RWPE2 (cell line): ENCODE measurements at regions not wholly inside any gene's neighbourhood (a gene's known extent, or its start where the extent isn't known, plus 50 kb on each side); places are given as distances from the start of the nearest gene placed in this dataset.
"Not testable (repeated sequence)": the region's sequence is repeated elsewhere in the genome, so short reads cannot be mapped to it uniquely, and the experiment has no call there.

Experiments
- ATAC-seq: fragments of 200-7000 bp; cut with Tn5 transposase; 3 replicates; pipeline ENCODE4 v1.9.1; 2021; ENCODE audit warnings: low read depth
- DNase-seq: peaks from one replicate; pipeline ENCODE4 v3.0.0-alpha.2; 2020; ENCODE audit warnings: low spot score
- H3K27ac ChIP-seq: fragments of 450-650 bp; 2 replicates; pipeline ENCODE4 v1.5.1; 2017; ENCODE audit warnings: mild to moderate bottlenecking; ENCODE audit not compliant: poor library complexity, severe bottlenecking
- H3K27me3 ChIP-seq: fragments of 250-450 bp; sonication (Bioruptor Pico); 2 replicates; pipeline ENCODE4 v1.5.1; 2021; ENCODE audit warnings: mild to moderate bottlenecking, moderate library complexity; ENCODE audit not compliant: insufficient read depth, poor library complexity, severe bottlenecking
- H3K36me3 ChIP-seq: fragments of 250-450 bp; sonication (Bioruptor Pico); 2 replicates; pipeline ENCODE4 v1.5.1; 2020; ENCODE audit warnings: low read depth, mild to moderate bottlenecking, moderate library complexity
- H3K4me1 ChIP-seq: fragments of 250-450 bp; sonication (Bioruptor Pico); 2 replicates; pipeline ENCODE4 v1.5.1; 2021; ENCODE audit warnings: mild to moderate bottlenecking, moderate library complexity; ENCODE audit not compliant: insufficient read depth, poor library complexity, severe bottlenecking
- H3K4me3 ChIP-seq: fragments of 250-450 bp; sonication (Bioruptor Pico); 2 replicates; pipeline ENCODE4 v1.5.1; 2021; ENCODE audit warnings: mild to moderate bottlenecking, moderate library complexity; ENCODE audit not compliant: severe bottlenecking
- H3K9me3 ChIP-seq: fragments of 250-450 bp; sonication (Bioruptor Pico); 2 replicates; pipeline ENCODE4 v1.5.1; 2021; ENCODE audit warnings: mild to moderate bottlenecking, moderate library complexity; ENCODE audit not compliant: severe bottlenecking
- TF ChIP-seq, protein P1 (sequence below): fragments of 450-650 bp; IDR thresholded peaks from one replicate; pipeline ENCODE4 v1.5.1; 2017; ENCODE audit warnings: mild to moderate bottlenecking, moderate library complexity; ENCODE audit not compliant: poor library complexity, severe bottlenecking

DNA sequence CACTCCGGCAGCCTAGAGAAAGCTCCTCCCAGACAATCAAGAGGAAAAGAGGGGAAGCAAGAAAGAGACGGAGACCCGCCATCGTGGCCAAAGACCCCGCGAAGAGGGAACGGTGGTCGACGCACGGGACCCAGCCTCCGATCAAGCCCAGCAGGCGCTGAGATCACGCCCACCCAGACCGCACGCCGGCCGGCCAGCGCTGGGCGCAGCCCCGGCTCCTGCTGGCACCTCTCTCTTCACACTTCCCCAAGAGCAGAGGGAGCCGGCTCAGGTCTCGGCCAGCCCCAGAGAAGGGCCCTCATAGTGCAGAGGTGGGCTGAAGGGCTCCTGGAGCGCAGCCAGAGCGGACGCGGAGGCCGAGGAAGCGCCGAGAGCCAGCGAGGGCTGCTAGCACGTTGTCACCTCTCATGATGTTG, 918.4 kb upstream of the ADAMTS5 start:
- no peaks in the 10 kb centered on the region for H3K4me1 ChIP-seq
- no peaks in the 10 kb centered on the region for H3K27me3 ChIP-seq
- no peak overlapping the region for H3K27ac ChIP-seq
- ATAC-seq, result no peak
- no peak overlapping the region for H3K4me3 ChIP-seq
- TF ChIP-seq, protein P1, sequence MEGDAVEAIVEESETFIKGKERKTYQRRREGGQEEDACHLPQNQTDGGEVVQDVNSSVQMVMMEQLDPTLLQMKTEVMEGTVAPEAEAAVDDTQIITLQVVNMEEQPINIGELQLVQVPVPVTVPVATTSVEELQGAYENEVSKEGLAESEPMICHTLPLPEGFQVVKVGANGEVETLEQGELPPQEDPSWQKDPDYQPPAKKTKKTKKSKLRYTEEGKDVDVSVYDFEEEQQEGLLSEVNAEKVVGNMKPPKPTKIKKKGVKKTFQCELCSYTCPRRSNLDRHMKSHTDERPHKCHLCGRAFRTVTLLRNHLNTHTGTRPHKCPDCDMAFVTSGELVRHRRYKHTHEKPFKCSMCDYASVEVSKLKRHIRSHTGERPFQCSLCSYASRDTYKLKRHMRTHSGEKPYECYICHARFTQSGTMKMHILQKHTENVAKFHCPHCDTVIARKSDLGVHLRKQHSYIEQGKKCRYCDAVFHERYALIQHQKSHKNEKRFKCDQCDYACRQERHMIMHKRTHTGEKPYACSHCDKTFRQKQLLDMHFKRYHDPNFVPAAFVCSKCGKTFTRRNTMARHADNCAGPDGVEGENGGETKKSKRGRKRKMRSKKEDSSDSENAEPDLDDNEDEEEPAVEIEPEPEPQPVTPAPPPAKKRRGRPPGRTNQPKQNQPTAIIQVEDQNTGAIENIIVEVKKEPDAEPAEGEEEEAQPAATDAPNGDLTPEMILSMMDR, result no peak
- H3K9me3 ChIP-seq, result no peaks in the 10 kb centered on the region
- no peak for DNase-seq
- H3K36me3 ChIP-seq, result no peaks in the 10 kb centered on the region

DNA sequence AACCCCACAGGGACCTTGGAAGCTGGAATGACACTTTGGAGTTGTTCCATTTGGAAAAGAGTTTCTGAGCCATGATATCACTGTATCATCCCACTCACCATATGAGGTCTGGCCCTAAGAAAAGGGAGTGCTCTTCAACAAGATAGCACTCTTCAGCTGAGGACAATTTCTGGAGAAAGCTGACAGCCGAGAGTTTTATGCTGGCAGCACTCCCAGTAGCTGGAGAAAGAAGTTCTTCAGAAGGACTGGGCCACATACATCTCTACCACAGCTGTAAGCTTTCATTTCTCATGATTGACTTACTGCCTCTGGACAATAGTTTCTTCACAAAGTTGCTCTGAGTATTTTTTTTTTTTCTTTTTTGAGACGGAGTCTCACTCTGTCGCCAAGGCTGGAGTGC, 914.4 kb upstream of the ADAMTS5 start:
- not testable (repeated sequence) for H3K9me3 ChIP-seq, ATAC-seq, H3K27me3 ChIP-seq, DNase-seq, H3K4me1 ChIP-seq, H3K27ac ChIP-seq, H3K36me3 ChIP-seq, H3K4me3 ChIP-seq

DNA sequence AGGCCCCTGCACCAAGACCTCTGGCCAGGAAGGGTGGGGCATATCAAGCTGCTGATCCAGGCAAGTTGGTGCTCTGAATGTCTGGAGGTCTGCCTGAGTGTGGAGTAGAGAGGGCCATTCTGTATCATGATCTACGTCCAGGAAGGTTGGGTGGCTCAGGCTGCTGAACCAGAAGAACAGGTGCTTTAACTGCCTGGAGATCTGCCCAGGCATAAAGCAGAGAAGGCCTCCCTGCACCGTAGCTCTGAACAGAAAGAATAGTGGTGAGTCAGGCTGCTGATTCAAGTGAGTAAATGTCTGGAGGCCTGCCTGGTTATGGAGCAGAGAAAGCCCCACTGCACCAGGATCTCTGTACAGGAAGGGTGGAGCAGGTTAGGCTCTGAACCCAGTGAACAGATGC, 905.5 kb upstream of the ADAMTS5 start:
- not testable (repeated sequence) for H3K27ac ChIP-seq, ATAC-seq, H3K4me3 ChIP-seq, H3K4me1 ChIP-seq, H3K27me3 ChIP-seq, DNase-seq, H3K36me3 ChIP-seq, H3K9me3 ChIP-seq

- not testable (repeated sequence) for ATAC-seq, H3K36me3 ChIP-seq, H3K4me1 ChIP-seq, H3K27me3 ChIP-seq, H3K4me3 ChIP-seq, H3K27ac ChIP-seq, H3K9me3 ChIP-seq, DNase-seq
These were observed 903.9 kb upstream of the ADAMTS5 start for GRCh38 chr21:27870755-27871154.

DNA sequence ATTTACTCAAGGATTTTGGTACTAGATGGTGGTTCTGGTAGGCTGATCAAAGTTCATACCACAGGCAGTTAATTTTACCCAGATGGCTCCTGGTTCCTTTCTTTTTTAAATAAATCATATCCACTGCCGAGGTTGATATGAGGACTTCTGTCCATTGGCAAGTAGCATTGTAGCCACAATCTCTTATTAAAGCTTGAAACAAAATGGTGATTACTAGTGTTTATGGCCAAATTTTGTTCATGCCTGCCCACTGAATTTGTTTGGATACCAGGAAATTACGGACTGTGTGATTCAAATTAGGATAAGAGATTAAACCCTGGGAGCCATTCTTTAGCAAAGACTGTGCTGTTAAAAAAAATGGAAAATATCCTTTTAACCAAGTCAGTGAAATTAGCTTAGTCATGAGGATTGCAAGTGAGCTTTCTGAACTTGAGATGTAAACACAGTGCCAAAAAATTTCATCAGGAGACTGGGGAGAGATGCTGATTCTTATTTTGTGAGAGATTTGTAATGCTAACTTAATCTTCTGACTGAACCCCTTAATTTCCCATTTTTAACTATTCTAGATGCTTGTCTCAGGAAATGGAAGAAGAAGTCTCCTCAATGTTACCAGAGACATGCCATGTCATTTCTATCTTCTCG, 893.5 kb upstream of the ADAMTS5 start:
- not testable (repeated sequence) for H3K4me3 ChIP-seq, H3K27ac ChIP-seq, DNase-seq, H3K36me3 ChIP-seq, H3K27me3 ChIP-seq, H3K4me1 ChIP-seq, H3K9me3 ChIP-seq, ATAC-seq

GRCh38 chr21:27858053-27858825, 891.4 kb upstream of the ADAMTS5 start:
- H3K4me3 ChIP-seq, H3K9me3 ChIP-seq, H3K27ac ChIP-seq, H3K4me1 ChIP-seq, H3K27me3 ChIP-seq, ATAC-seq, DNase-seq, H3K36me3 ChIP-seq: not testable (repeated sequence)

GRCh38 chr21:27856988-27857387, 890.1 kb upstream of the ADAMTS5 start:
- H3K27ac ChIP-seq, DNase-seq, H3K9me3 ChIP-seq, ATAC-seq, H3K4me3 ChIP-seq, H3K27me3 ChIP-seq, H3K36me3 ChIP-seq, H3K4me1 ChIP-seq: not testable (repeated sequence)
